ENCODE measurements at regions not wholly inside any gene's neighbourhood (a gene's known extent, or its start where the extent isn't known, plus 50 kb on each side); places are given as distances from the start of the nearest gene placed in this dataset.

GRCh38 chr6:14723535-14724086 lies 522.3 kb upstream of the JARID2 start (continued):
- TF ChIP-seq NR3C1 (CRISPR knock-in tag; conservative IDR thresholded peaks at IDR 0.05; ENCODE audit: low read depth) (no peak), ZNF263 (CRISPR knock-in tag; IDR thresholded peaks at IDR 0.05; ENCODE audit: low read depth) (no peak), NR1H2 (CRISPR knock-in tag; IDR thresholded peaks at IDR 0.05) (no peak), FOXJ3 (CRISPR knock-in tag; IDR thresholded peaks at IDR 0.05; ENCODE audit: borderline replicate concordance) (no peak), GTF2I (CRISPR knock-in tag; conservative IDR thresholded peaks at IDR 0.05) (no peak), EMX1 (CRISPR knock-in tag; IDR thresholded peaks at IDR 0.05) (no peak), GRHL2 (CRISPR knock-in tag; IDR thresholded peaks at IDR 0.05; ENCODE audit: insufficient replicate concordance, severe bottlenecking) (no peak), ARID4B (CRISPR knock-in tag; IDR thresholded peaks at IDR 0.05; ENCODE audit: borderline replicate concordance) (no peak)

DNA sequence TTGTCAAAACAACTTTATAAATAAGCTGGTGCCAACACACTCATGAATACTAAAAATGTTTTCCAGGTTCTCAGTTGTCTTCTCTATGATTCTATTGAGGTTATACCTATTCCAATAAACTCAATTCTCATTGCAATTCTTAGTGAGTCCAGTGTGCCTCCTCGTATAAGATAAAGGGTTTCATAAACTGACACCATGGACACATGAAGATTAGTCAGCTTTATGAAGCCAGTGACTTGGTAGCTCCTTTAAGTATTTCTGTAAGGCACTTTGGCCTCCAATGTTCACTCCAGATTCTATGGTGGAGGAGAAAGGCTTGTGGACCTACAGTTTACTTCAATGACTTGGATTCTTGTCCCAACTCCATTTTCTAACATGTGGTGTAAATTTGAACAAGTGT lies 521.3 kb upstream of the JARID2 start:
- peaks cover 18% of the 10 kb centered on the region for H3K9me3 Mint-ChIP-seq
- no peaks in the 10 kb centered on the region for H3K36me3 Mint-ChIP-seq
- DNase-seq (ENCODE audit: low spot score) (no peak), ATAC-seq (no peak)
- peaks cover 25% of the 10 kb centered on the region for H3K4me1 Mint-ChIP-seq
- ChIA-PET CTCF (no interaction called here), POLR2A (interaction anchor here (0.5 kb wide), 1 partner anchor 833 kb away, joined by 3 read pairs; no protein-coding TSS in a partner anchor)
- no peak overlapping the region for H3K27ac Mint-ChIP-seq
- no peaks in the 10 kb centered on the region for H3K27me3 Mint-ChIP-seq (ENCODE audit: low read depth)
- H3K4me3 Mint-ChIP-seq = no peak overlapping the region
- TF ChIP-seq AFF4 (CRISPR knock-in tag; IDR thresholded peaks at IDR 0.05; ENCODE audit: borderline replicate concordance) (no peak), ERG (CRISPR knock-in tag; IDR thresholded peaks at IDR 0.05) (no peak), ZNF396 (CRISPR knock-in tag; IDR thresholded peaks at IDR 0.05; ENCODE audit: borderline replicate concordance) (no peak), CBFB (CRISPR knock-in tag; IDR thresholded peaks at IDR 0.05; ENCODE audit: low read depth) (no peak), GRHL2 (CRISPR knock-in tag; IDR thresholded peaks at IDR 0.05; ENCODE audit: insufficient replicate concordance, severe bottlenecking) (no peak), ZNF423 (CRISPR knock-in tag; IDR thresholded peaks at IDR 0.05) (no peak), ZNF512 (CRISPR knock-in tag; IDR thresholded peaks at IDR 0.05; ENCODE audit: borderline replicate concordance) (no peak), ZNF671 (CRISPR knock-in tag; IDR thresholded peaks at IDR 0.05) (no peak)
- TF ChIP-seq, protein P1, sequence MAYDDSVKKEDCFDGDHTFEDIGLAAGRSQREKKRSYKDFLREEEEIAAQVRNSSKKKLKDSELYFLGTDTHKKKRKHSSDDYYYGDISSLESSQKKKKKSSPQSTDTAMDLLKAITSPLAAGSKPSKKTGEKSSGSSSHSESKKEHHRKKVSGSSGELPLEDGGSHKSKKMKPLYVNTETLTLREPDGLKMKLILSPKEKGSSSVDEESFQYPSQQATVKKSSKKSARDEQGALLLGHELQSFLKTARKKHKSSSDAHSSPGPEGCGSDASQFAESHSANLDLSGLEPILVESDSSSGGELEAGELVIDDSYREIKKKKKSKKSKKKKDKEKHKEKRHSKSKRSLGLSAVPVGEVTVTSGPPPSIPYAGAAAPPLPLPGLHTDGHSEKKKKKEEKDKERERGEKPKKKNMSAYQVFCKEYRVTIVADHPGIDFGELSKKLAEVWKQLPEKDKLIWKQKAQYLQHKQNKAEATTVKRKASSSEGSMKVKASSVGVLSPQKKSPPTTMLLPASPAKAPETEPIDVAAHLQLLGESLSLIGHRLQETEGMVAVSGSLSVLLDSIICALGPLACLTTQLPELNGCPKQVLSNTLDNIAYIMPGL (CRISPR knock-in tag; IDR thresholded peaks at IDR 0.05) = no peak
